ENCODE measurements at regions not wholly inside any gene's neighbourhood (a gene's known extent, or its start where the extent isn't known, plus 50 kb on each side); places are given as distances from the start of the nearest gene placed in this dataset.

DNA sequence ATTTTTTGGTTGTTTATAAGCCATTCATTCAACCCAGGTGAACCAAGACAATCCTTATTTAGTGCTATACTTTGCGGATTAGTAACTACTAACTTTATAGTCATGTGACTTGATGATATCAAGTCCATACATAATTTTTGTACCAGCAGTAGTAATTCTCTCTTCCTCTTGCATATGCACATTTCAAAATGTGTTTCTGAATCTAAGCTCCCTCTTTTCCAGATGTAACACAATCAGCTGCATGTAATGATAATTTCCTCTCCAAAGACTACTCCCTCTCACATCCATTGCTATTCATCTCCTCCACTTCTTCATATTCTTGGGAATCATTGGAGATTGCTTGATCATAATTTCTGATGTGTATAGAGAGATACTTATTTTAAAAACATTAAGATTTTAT is 510.1 kb upstream of the CDH18 start:
- no peak overlapping the region for H3K27ac ChIP-seq (ENCODE audit: low read depth, low read length)
- peaks cover 0 to 3% (median 0%) of the 10 kb centered on the region in 5 donors for H3K9me3 ChIP-seq (ENCODE audit: control insufficient read depth in 5 of 5, low read length in 5 of 5)
- no peak overlapping the region for H3K9ac ChIP-seq (ENCODE audit: low read length in 5 of 5)
- H3K36me3 ChIP-seq (ENCODE audit: control insufficient read depth in 5 of 5, insufficient read depth in 5 of 5, low read length in 5 of 5): no peaks in the 10 kb centered on the region
- no peak overlapping the region for H3K4me3 ChIP-seq (ENCODE audit: low read depth in 1 of 5, low read length in 5 of 5)
- no peaks in the 10 kb centered on the region for H3K4me1 ChIP-seq (ENCODE audit: control insufficient read depth in 5 of 5, insufficient read depth in 5 of 5, low read length in 5 of 5)
- no peaks in the 10 kb centered on the region for H3K27me3 ChIP-seq (ENCODE audit: control insufficient read depth in 5 of 5, insufficient read depth in 4 of 5, low read length in 5 of 5)

DNA sequence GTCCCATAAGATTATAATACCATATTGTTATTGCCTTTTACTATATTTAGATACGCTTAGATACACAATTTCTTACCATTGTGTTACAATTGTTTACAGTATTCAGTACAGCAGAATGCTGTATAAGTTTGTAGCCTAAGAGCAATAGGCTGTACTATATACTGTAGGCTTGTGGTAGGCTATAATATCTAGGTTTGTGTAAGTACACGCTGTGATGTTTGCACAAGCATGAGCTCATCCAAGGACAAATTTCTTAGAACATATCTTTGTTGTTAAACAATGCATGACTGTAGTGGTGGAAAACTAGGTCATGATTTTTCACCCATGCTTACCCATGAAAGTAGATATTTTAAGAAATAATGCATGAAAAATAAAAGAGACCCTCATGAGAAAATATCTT is 509.4 kb upstream of the CDH18 start:
- H3K9me3 ChIP-seq (ENCODE audit: control insufficient read depth in 5 of 5, low read length in 5 of 5): peaks cover 0 to 3% (median 0%) of the 10 kb centered on the region in 5 donors
- no peak overlapping the region for H3K9ac ChIP-seq (ENCODE audit: low read length in 5 of 5)
- H3K4me1 ChIP-seq (ENCODE audit: control insufficient read depth in 5 of 5, insufficient read depth in 5 of 5, low read length in 5 of 5): no peaks in the 10 kb centered on the region
- no peak overlapping the region for H3K27ac ChIP-seq (ENCODE audit: low read depth, low read length)
- H3K27me3 ChIP-seq (ENCODE audit: control insufficient read depth in 5 of 5, insufficient read depth in 4 of 5, low read length in 5 of 5): no peaks in the 10 kb centered on the region
- H3K36me3 ChIP-seq (ENCODE audit: control insufficient read depth in 5 of 5, insufficient read depth in 5 of 5, low read length in 5 of 5): no peaks in the 10 kb centered on the region
- H3K4me3 ChIP-seq (ENCODE audit: low read depth in 1 of 5, low read length in 5 of 5): no peak overlapping the region

DNA sequence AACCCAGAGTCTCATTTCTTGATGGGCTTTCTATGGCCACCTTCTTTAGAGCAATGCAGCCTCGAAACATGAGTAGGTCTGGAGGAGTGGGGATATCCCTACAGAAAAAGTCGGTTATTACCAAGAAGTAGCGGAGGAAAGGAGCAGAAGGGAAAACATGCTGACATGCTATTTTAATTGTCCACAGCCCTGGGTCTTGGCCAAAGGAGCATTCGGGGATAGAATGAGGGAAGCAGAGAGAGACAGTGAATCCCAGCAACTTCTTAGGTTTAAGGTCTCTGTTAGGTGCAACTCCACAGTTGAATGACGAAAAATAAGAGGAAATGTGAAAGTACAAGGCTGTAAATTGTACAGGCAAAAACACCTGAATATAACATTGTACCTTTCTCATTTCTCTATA is 506.7 kb upstream of the CDH18 start:
- Histone ChIP-seq H3K27ac (ENCODE audit: low read depth, low read length) (no peak overlapping the region), H3K9me3 (ENCODE audit: control insufficient read depth in 5 of 5, low read length in 5 of 5) (peaks cover 0 to 3% (median 0%) of the 10 kb centered on the region in 5 donors), H3K9ac (ENCODE audit: low read length in 5 of 5) (no peak overlapping the region), H3K4me3 (ENCODE audit: low read depth in 1 of 5, low read length in 5 of 5) (no peak overlapping the region), H3K36me3 (ENCODE audit: control insufficient read depth in 5 of 5, insufficient read depth in 5 of 5, low read length in 5 of 5) (no peaks in the 10 kb centered on the region), H3K4me1 (ENCODE audit: control insufficient read depth in 5 of 5, insufficient read depth in 5 of 5, low read length in 5 of 5) (no peaks in the 10 kb centered on the region), H3K27me3 (ENCODE audit: control insufficient read depth in 5 of 5, insufficient read depth in 4 of 5, low read length in 5 of 5) (no peaks in the 10 kb centered on the region)

DNA sequence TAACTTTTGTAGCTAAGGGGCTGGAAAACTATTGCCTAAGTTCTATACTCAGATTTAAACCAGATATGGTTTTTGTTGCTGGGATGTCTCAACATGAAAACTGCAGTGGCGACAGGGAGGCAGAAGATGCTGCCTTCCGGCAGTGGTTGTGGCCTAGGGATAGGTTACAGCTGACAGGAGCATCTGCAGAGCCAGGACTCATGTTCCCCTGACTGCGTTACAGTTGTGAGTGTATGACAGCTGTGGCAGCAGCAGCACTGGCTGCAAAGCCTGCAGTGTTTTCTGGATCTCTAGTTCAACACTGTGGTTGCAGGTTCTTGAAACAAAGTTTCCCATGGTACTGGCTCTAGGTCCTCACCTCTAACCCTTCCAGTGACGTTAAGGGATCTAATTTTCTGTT is 498.8 kb upstream of the CDH18 start:
- Histone ChIP-seq H3K27ac (ENCODE audit: low read depth, low read length) (no peak overlapping the region), H3K9ac (ENCODE audit: low read length in 5 of 5) (no peak overlapping the region), H3K36me3 (ENCODE audit: control insufficient read depth in 5 of 5, insufficient read depth in 5 of 5, low read length in 5 of 5) (no peaks in the 10 kb centered on the region), H3K27me3 (ENCODE audit: control insufficient read depth in 5 of 5, insufficient read depth in 4 of 5, low read length in 5 of 5) (no peaks in the 10 kb centered on the region), H3K9me3 (ENCODE audit: control insufficient read depth in 5 of 5, low read length in 5 of 5) (no peaks in the 10 kb centered on the region), H3K4me1 (ENCODE audit: control insufficient read depth in 5 of 5, insufficient read depth in 5 of 5, low read length in 5 of 5) (no peaks in the 10 kb centered on the region), H3K4me3 (ENCODE audit: low read depth in 1 of 5, low read length in 5 of 5) (no peak overlapping the region)

DNA sequence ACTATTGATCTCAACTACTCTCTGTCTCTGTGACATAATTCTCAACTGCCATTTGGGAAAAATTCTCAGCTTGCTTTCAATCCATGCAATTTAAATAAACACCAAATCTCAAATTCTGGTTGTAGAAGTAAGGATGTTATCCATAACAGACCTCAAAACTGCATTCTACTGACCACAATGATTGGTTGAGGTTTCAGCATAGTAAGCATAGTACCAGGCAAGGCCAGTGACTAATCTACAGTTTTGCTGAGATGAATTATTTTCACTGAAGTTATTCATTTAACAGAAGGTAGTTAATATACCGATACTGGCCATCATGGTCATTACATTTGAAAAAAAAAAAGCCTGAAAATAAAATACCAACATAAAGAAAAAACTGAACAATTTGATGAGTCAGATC is 488.0 kb upstream of the CDH18 start:
- Histone ChIP-seq H3K27me3 (ENCODE audit: control insufficient read depth in 5 of 5, insufficient read depth in 4 of 5, low read length in 5 of 5) (no peaks in the 10 kb centered on the region), H3K4me1 (ENCODE audit: control insufficient read depth in 5 of 5, insufficient read depth in 5 of 5, low read length in 5 of 5) (no peaks in the 10 kb centered on the region), H3K4me3 (ENCODE audit: low read depth in 1 of 5, low read length in 5 of 5) (no peak overlapping the region), H3K27ac (ENCODE audit: low read depth, low read length) (no peak overlapping the region), H3K9ac (ENCODE audit: low read length in 5 of 5) (no peak overlapping the region), H3K9me3 (ENCODE audit: control insufficient read depth in 5 of 5, low read length in 5 of 5) (peaks cover 0 to 4% (median 0%) of the 10 kb centered on the region in 5 donors), H3K36me3 (ENCODE audit: control insufficient read depth in 5 of 5, insufficient read depth in 5 of 5, low read length in 5 of 5) (no peaks in the 10 kb centered on the region)

DNA sequence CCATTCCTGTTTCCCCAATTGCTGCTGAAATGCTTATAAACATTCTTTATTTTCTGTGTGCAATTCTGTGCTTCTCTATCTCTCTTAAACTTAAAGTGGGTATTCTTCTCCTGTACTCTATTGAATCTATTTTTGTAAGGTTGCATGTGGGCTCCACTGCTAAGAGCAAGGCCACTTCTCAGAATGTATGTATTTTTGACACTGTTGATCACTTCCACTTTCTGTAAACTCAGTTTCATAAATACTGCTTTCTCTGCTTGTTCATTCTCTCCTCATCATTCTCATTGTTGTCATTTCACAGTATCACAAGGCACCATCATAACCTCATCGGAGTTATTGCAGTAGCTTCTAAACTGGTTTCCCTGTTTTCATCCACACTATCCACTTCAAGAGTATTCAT is 483.0 kb upstream of the CDH18 start:
- no peak overlapping the region for H3K9ac ChIP-seq (ENCODE audit: low read length in 5 of 5)
- no peaks in the 10 kb centered on the region for H3K4me1 ChIP-seq (ENCODE audit: control insufficient read depth in 5 of 5, insufficient read depth in 5 of 5, low read length in 5 of 5)
- H3K27me3 ChIP-seq (ENCODE audit: control insufficient read depth in 5 of 5, insufficient read depth in 4 of 5, low read length in 5 of 5): no peaks in the 10 kb centered on the region
- no peak overlapping the region for H3K4me3 ChIP-seq (ENCODE audit: low read depth in 1 of 5, low read length in 5 of 5)
- no peaks in the 10 kb centered on the region for H3K36me3 ChIP-seq (ENCODE audit: control insufficient read depth in 5 of 5, insufficient read depth in 5 of 5, low read length in 5 of 5)
- no peak overlapping the region for H3K27ac ChIP-seq (ENCODE audit: low read depth, low read length)
- H3K9me3 ChIP-seq (ENCODE audit: control insufficient read depth in 5 of 5, low read length in 5 of 5): no peaks in the 10 kb centered on the region

DNA sequence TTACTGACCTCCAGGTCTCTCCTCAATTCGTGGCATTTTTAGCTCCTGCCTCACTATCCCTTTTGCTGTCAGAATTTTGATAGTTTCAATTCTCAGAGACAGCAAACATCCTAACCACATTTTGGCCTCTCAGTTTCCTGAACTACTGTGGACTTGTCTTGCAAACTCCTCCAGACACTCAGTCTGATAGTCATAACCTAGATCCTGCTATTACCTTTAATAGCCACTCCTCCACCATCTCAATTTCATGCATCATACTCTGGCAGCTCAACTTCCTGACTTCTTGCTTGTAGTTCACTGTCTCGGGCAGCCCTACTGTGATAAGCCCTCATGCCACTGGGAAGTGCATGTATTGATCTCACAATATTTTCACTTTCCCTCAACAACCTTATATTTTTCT is 481.8 kb upstream of the CDH18 start:
- no peaks in the 10 kb centered on the region for H3K9me3 ChIP-seq (ENCODE audit: control insufficient read depth in 5 of 5, low read length in 5 of 5)
- H3K27ac ChIP-seq (ENCODE audit: low read depth, low read length): no peak overlapping the region
- H3K4me1 ChIP-seq (ENCODE audit: control insufficient read depth in 5 of 5, insufficient read depth in 5 of 5, low read length in 5 of 5): no peaks in the 10 kb centered on the region
- no peak overlapping the region for H3K9ac ChIP-seq (ENCODE audit: low read length in 5 of 5)
- no peak overlapping the region for H3K4me3 ChIP-seq (ENCODE audit: low read depth in 1 of 5, low read length in 5 of 5)
- H3K36me3 ChIP-seq (ENCODE audit: control insufficient read depth in 5 of 5, insufficient read depth in 5 of 5, low read length in 5 of 5): no peaks in the 10 kb centered on the region
- H3K27me3 ChIP-seq (ENCODE audit: control insufficient read depth in 5 of 5, insufficient read depth in 4 of 5, low read length in 5 of 5): no peaks in the 10 kb centered on the region

DNA sequence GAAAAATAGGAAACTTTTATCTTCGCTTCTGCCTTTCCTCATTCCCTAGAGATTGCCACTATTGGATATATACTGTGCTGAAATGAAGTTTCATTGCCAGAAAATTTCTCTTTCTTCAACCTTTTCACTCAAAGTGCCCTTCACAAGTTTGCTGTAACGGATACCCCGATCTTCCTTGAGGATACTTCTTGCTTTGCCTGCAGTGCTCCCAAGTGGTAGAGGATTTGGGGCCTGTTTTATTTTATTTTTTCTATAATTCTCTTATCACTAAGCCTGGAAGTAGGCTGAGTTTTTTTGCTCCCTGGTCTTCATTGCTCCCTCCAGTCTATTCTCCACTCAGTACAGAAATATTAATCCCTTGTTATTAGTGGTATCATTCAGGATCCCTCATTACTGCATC is 481.4 kb upstream of the CDH18 start:
- Histone ChIP-seq H3K9ac (ENCODE audit: low read length in 5 of 5) (no peak overlapping the region), H3K4me1 (ENCODE audit: control insufficient read depth in 5 of 5, insufficient read depth in 5 of 5, low read length in 5 of 5) (no peaks in the 10 kb centered on the region), H3K4me3 (ENCODE audit: low read depth in 1 of 5, low read length in 5 of 5) (no peak overlapping the region), H3K36me3 (ENCODE audit: control insufficient read depth in 5 of 5, insufficient read depth in 5 of 5, low read length in 5 of 5) (no peaks in the 10 kb centered on the region), H3K27me3 (ENCODE audit: control insufficient read depth in 5 of 5, insufficient read depth in 4 of 5, low read length in 5 of 5) (no peaks in the 10 kb centered on the region), H3K9me3 (ENCODE audit: control insufficient read depth in 5 of 5, low read length in 5 of 5) (no peaks in the 10 kb centered on the region), H3K27ac (ENCODE audit: low read depth, low read length) (no peak overlapping the region)

DNA sequence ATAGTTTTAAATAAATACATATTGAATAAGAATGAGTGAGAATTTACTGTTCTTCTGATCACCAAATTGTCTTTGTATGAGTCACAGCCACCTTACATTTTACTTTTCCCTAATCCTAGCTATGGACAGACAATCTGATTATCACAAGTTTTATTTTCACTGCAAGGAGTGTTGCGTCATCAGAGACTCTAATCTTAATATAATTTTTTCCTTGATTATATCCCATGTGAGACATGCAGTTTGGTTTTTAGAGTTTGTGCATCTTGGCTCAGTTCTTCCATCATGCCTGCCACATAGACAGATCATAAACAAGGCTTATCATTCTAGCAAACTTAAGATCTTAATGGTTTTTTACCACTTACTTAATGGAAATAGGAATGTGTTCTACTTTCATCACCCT is 478.5 kb upstream of the CDH18 start:
- Histone ChIP-seq H3K9me3 (ENCODE audit: control insufficient read depth in 5 of 5, low read length in 5 of 5) (no peaks in the 10 kb centered on the region), H3K27ac (ENCODE audit: low read depth, low read length) (no peak overlapping the region), H3K36me3 (ENCODE audit: control insufficient read depth in 5 of 5, insufficient read depth in 5 of 5, low read length in 5 of 5) (no peaks in the 10 kb centered on the region), H3K4me1 (ENCODE audit: control insufficient read depth in 5 of 5, insufficient read depth in 5 of 5, low read length in 5 of 5) (no peaks in the 10 kb centered on the region), H3K27me3 (ENCODE audit: control insufficient read depth in 5 of 5, insufficient read depth in 4 of 5, low read length in 5 of 5) (no peaks in the 10 kb centered on the region), H3K9ac (ENCODE audit: low read length in 5 of 5) (no peak overlapping the region), H3K4me3 (ENCODE audit: low read depth in 1 of 5, low read length in 5 of 5) (no peak overlapping the region)

DNA sequence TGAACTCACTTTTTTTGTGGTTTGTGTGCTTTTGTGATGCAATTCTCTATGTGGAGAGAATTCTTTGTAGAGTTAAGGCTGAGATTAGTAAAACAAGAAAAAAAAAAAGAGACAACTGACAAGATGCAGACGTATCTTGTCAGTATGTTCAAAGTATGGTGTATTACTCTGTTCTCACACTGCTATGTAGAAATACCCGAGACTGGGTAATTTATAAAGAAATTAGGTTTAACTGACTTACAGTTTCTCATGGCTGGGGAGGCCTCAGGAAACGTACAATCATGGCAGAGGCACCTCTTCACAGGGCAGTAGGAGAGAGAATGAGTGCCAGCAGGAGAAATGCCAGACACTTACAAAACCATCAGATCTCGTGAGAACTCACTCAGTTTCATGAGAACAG is 475.2 kb upstream of the CDH18 start:
- H3K36me3 ChIP-seq (ENCODE audit: control insufficient read depth in 5 of 5, insufficient read depth in 5 of 5, low read length in 5 of 5): no peaks in the 10 kb centered on the region
- no peaks in the 10 kb centered on the region for H3K27me3 ChIP-seq (ENCODE audit: control insufficient read depth in 5 of 5, insufficient read depth in 4 of 5, low read length in 5 of 5)
- no peaks in the 10 kb centered on the region for H3K4me1 ChIP-seq (ENCODE audit: control insufficient read depth in 5 of 5, insufficient read depth in 5 of 5, low read length in 5 of 5)
- H3K9ac ChIP-seq (ENCODE audit: low read length in 5 of 5): no peak overlapping the region
- no peak overlapping the region for H3K27ac ChIP-seq (ENCODE audit: low read depth, low read length)
- H3K9me3 ChIP-seq (ENCODE audit: control insufficient read depth in 5 of 5, low read length in 5 of 5): no peaks in the 10 kb centered on the region
- no peak overlapping the region for H3K4me3 ChIP-seq (ENCODE audit: low read depth in 1 of 5, low read length in 5 of 5)

DNA sequence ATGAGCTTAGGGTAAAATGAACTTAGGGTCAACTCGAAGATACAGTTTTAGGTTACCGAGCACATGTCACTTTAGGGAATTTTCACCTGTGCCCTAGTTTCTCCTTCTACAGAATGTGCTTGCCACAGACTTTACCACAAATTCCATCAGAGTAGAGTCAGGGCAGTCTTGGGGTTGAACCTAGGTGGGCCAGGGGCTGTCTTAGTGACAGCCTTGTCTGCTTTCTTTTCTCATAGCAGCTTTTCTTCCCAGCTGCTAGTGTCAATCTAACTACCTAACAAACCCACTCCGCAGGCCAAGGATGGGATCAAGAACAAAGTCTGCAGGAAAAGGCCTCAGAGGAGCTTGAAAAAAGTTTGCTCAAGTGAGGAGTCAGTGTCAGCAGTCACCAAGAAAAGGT is 458.1 kb upstream of the CDH18 start:
- no peaks in the 10 kb centered on the region for H3K36me3 ChIP-seq (ENCODE audit: control insufficient read depth in 5 of 5, insufficient read depth in 5 of 5, low read length in 5 of 5)
- no peak overlapping the region for H3K9ac ChIP-seq (ENCODE audit: low read length in 5 of 5)
- no peaks in the 10 kb centered on the region for H3K9me3 ChIP-seq (ENCODE audit: control insufficient read depth in 5 of 5, low read length in 5 of 5)
- H3K27ac ChIP-seq (ENCODE audit: low read depth, low read length): no peak overlapping the region
- no peak overlapping the region for H3K4me3 ChIP-seq (ENCODE audit: low read depth in 1 of 5, low read length in 5 of 5)
- H3K27me3 ChIP-seq (ENCODE audit: control insufficient read depth in 5 of 5, insufficient read depth in 4 of 5, low read length in 5 of 5): no peaks in the 10 kb centered on the region
- H3K4me1 ChIP-seq (ENCODE audit: control insufficient read depth in 5 of 5, insufficient read depth in 5 of 5, low read length in 5 of 5): no peaks in the 10 kb centered on the region
